AG08396 (cell line): ENCODE measurements at regions not wholly inside any gene's neighbourhood (a gene's known extent, or its start where the extent isn't known, plus 50 kb on each side); places are given as distances from the start of the nearest gene placed in this dataset.

ENCODE experiments used
- DNase-seq: peaks from one replicate; pipeline ENCODE4 v3.0.0; 2012; ENCODE audit warnings: low spot score, mixed read lengths

GRCh38 chr2:19783935-19784334 lies 117.8 kb downstream of the TTC32 start:
- no peak for DNase-seq

- no peak for DNase-seq
Measured at GRCh38 chr2:19776941-19777514, 124.8 kb downstream of the TTC32 start.

DNA sequence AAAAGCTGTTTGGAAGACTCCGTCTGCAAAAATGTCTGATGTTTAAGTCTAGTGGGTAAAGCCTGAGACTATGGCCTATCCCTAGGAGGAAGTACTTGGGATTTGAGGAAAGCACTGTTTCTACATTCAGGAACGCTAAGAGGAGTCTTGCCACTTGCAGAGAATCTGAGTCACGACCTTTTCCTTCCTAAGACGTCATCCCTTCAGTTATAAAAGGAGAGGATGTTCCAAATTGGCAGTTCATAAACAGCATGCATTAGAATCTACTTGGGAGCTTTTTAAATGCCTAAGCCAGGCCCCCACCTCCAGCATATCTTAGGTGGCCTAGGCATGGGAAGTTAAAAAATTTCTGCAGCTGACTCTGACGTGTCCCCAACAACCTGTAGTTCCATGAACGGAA lies 125.9 kb downstream of the TTC32 start:
- no peak for DNase-seq

DNA sequence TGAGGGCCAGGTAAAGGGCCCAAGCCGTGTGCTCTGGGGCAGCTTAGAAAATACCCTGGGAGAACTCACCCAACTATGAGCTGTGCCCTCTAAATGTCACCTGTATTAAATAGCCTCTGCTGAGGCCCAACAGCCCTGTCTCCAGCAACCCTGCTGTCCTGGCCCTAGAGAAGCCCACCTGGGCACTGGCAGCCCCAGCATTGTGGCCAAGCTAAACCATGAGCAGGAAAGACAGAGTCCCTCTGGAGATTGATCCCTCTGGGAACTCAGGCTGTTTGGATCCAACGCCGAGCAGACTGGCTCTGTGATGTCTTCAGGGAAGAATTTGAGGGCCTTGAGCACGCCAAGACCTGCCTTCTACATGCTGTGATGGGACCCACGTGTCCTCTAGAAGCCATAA lies 126.5 kb downstream of the TTC32 start:
- DNase-seq = no peak

GRCh38 chr2:19774805-19775176 lies 127.0 kb downstream of the TTC32 start:
- no peak for DNase-seq

GRCh38 chr2:19772981-19773380 lies 128.8 kb downstream of the TTC32 start:
- no peak for DNase-seq

DNA sequence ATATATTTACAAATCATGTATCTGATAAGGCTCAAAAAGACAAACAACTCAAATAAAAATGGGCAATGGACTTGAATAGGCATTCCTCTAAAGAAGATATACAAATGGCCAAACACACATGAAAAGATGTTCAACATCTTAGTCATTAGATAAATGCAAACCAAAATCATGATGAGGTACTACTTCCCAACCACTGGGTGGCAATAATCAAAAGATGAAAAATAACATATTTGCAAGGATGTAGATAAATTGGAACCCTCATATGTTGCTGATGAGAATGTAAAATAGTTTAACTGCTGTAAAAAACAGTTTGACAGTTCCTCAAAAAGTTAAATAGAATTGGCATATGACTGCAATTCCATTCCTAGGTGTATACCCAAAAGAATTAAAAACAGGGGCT lies 132.3 kb downstream of the TTC32 start:
- no peak for DNase-seq

GRCh38 chr2:19767899-19768298 lies 133.9 kb downstream of the TTC32 start:
- DNase-seq = no peak

DNA sequence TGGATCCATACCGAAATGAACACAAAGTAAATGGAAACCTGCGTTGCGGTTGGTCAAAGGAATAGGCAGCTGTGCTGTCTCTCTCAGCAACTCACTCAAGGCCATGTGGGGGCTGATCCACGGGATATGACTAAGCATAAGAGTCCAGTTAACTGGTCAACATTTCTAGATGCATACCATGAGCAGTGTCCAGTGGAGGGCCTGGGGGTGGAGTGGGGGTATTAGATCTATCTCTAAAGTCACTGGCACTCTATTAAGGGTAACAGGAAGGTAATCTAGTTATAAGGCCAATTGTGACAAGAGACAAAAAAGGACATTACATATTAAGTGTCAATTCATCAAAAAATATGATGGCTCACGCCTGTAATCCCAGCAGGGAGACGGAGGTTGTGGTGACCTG lies 136.8 kb downstream of the TTC32 start:
- peak; percentile 36 for DNase-seq

DNA sequence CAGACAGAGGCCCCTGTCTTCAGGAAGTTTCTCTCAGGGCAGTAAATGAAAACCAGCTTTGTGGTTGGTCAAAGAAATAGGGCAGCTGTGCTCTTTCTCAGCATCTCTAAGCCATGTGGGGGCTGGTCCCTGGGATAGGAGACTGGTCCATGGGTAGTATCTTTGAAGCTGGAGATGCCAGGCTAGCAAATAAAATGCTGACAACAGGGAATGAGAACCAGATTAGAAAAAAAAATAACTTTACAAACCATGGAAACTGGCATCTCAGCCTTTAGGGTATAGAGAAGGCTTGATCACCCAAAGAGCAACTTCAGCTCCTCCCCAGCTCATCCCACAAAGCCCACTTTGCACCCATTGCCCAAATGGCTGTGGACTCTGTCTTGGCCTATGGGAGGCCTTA lies 138.1 kb downstream of the TTC32 start:
- DNase-seq = no peak

GRCh38 chr2:19762959-19763605 lies 138.7 kb downstream of the TTC32 start:
- no peak for DNase-seq

- no peak for DNase-seq
Measured at GRCh38 chr2:19762142-19762541, 139.6 kb downstream of the TTC32 start.

DNA sequence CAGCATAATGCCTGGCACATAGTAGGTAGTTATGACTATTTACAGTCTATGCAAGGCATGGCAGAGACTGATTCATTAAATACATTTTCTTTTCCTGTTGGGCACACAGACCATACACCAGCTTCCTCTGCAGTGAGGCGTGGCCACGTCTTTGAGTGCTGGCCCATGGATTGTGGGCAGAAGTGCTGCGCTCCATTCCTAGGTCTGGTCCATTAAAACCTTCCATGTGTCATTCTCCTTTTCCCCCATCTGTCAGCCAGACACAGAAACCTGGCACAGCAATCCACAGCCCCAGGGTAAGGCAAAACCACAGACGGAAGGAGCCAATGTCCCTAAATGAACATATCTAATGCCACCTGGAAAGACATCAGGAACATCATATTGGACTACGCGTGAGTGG lies 141.9 kb downstream of the TTC32 start:
- no peak for DNase-seq

DNA sequence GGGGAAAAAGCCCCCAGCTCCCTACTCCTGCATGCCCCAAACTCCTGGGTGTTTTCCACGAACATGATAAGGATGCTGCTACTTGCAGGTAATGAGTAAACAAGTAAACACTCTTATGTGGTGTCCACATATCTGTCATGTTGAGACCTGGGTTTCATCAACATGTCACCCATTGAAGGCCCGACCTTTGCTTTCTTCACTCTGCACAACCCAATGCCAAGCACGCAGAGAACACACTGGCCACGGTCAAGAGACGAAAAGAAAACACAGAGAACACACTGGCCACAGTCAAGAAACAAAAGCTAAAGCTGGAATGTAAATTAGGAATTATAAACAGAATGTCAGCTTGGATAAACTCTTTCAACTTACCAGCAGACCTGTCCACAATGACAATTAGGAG lies 143.1 kb downstream of the TTC32 start:
- DNase-seq = no peak

DNA sequence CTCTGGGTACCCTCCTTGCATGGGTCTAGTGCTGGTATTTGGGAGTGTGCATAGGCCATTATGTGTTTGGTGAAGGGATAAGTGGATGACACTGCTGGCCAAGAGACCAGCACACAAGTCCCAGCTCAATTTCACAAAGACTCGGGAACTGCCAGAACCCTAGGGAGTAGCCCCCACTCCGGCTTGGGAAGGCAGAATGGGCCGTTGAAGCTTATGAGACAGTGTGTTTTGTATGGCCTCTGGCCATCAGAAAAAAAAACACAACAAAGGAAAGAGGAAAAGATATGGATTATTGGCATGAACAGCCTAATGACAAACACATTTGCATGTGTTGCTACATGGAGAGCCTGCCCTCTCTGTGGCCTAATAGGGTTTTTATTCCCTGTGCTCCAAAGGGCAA lies 144.2 kb downstream of the TTC32 start:
- DNase-seq = no peak

- DNase-seq = no peak
Measured at GRCh38 chr2:19754907-19755306, 146.9 kb downstream of the TTC32 start.

GRCh38 chr2:19753818-19754217 lies 148.0 kb downstream of the TTC32 start:
- DNase-seq = no peak

DNA sequence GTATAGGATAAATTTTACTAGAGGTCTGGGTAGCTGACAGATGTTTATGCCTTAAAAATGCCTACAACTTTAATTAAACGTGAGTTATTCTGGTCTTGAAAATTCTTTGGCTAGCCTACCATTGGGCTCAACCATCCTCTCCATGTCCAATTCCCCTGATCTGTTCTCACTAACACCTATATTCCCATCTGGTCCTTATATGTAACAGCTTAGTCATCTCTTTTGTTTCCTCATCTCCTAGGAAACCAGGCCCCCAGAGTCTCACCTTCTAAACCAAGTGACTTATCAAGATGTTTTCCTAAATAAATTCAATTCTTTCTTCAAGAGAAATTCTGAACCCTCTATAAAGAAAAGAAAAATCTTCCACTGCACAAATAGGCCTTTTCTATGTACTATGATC lies 148.5 kb downstream of the TTC32 start:
- no peak for DNase-seq

DNA sequence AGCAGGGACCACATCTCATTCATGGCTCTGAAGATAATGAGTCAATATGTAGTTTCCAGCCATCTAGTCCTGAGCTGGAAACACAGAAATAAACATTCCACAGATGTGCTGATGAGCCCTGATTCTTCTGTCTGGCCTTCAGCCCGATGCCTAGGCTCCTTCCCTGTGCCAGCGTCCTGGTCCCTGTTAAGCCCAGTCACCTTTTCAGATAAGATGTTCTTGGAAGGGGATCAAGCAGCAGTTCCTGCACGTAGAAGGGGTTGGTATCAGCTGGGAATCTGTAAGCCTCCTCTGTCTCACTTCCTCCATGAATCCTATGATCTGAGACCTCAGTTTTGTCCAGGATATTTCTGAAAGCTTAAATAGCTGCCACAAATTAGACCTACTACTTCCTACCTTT lies 149.3 kb downstream of the TTC32 start:
- DNase-seq = no peak

DNA sequence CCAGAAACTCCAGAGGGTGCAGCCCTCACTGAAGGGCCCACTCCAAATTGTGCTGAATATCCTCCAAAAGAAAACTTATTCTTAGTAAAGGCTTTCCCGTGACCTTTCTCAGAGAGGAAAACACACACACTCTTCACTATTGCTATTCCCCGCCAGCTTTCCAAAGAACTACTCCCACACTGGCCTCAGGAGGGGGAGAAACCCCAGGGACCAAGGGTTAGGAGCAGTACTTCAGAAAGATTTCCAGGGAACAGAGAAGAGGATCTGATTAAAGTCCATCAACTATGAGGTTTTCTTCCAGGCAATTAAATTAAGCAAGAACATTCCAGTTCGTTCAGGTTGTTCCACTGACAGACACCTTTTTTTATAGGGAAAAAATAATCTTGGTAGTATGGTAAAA lies 150.2 kb downstream of the TTC32 start:
- no peak for DNase-seq

DNA sequence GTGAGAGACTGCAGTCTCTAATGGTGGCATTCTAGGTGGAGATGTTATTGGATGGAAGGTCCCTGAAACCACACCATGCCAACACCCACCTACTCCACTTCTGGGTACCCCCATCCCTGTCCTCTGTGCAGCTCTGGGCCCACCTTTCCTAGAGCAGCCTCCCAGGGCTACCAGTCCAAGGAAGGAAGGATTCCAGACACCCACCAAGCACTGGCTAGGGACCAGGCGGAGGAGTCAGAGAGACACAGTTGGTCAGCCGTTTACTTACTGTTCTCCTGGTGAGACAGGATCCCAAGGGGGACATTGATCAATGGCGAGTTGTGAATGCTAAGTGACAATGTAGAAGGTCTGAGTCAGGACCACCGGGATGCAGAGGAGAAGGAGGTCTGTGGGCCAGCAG lies 151.6 kb downstream of the TTC32 start:
- DNase-seq = no peak

GRCh38 chr2:19749507-19749836 lies 152.3 kb downstream of the TTC32 start:
- DNase-seq = no peak

DNA sequence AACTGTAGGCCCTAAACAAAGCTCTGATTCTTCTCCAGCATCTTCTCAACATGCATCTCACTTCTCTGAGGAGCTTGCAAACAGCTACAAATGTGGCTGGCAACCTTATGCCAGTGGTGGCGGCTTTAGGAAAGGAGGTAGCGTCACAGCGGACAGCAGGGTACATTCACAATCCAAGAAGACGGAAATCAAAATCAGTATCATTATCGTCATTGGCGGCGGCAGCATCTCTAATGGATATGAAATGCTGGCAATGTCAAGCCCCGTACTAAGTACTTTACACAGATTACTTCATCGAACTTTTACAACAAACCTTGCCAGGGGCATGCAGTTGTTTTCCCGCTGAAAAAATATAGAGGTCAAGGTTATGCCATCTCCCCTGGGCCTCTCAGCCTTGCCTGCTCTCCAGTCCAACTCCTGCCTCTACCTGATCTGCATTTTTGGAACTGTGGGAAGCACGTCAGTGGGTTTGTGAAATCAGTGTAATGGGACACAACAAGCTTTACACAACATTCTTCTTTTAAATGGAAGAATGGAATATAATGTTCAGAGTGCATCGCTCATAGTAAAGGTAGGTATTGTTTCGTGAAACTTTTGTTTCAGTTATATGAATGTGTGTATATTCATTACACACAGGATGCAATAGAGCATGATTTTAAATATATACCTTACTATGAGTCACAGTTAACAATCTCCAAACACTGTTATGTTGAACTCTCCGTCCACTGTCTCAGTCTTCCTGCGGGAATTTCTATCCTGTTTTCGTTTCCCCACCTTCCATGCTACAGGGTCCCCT lies 152.9 kb downstream of the TTC32 start:
- DNase-seq = no peak

- DNase-seq = no peak
Measured at GRCh38 chr2:19748073-19748375, 153.8 kb downstream of the TTC32 start.
